SH-SY5Y (cell line): ENCODE measurements at regions not wholly inside any gene's neighbourhood (a gene's known extent, or its start where the extent isn't known, plus 50 kb on each side); places are given as distances from the start of the nearest gene placed in this dataset.

Experiments
- GATA2 ChIP-seq: IDR thresholded peaks from 2 replicates; pipeline ENCODE4 v1.6.1; 2011; ENCODE audit warnings: mild to moderate bottlenecking, low read depth, low read length
- GATA3 ChIP-seq: IDR thresholded peaks from 2 replicates; pipeline ENCODE4 v1.6.1; 2011; ENCODE audit warnings: low read depth, mild to moderate bottlenecking, low read length, moderate library complexity

- TF ChIP-seq GATA2 (no peak), GATA3 (no peak)
These were observed 232.2 kb upstream of the SLIT2 start for GRCh38 chr4:20019310-20020015.
